ENCODE measurements at regions not wholly inside any gene's neighbourhood (a gene's known extent, or its start where the extent isn't known, plus 50 kb on each side); places are given as distances from the start of the nearest gene placed in this dataset.

DNA sequence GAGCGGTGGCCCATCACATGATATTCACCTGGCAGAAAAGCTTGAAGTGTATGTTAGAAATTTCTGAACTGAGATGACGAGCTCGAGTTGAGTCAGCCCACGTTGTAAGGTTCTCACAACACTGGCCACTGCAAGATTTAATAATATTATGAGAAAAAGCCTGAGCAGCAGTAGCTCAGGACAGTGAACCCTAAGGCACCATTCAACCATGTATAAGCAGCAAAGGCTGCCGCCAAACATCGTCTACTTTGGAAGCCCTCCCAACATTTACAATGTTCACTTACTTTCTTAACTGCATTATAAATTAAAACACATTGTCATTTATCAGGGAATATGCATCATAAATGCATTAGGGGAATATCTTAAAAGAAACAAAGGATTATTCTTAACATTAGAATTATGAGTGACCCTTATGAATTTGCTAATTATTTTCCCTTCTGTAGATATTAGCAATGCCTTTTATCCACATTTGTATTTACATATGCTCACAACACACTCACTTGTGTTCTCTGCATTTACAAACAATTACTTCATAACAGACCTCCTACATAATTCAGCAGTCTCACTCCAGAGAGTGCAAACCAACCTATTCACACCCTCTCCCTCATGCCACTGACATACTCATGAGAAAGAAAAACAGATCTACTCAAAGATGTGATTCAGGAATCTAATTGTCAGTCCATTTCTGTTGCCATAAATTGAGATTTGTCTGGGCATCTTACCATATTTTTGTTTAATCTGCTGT is 57.7 kb upstream of the CARD18 start:
- no peak for FAIRE-seq
- TF ChIP-seq, protein P1, sequence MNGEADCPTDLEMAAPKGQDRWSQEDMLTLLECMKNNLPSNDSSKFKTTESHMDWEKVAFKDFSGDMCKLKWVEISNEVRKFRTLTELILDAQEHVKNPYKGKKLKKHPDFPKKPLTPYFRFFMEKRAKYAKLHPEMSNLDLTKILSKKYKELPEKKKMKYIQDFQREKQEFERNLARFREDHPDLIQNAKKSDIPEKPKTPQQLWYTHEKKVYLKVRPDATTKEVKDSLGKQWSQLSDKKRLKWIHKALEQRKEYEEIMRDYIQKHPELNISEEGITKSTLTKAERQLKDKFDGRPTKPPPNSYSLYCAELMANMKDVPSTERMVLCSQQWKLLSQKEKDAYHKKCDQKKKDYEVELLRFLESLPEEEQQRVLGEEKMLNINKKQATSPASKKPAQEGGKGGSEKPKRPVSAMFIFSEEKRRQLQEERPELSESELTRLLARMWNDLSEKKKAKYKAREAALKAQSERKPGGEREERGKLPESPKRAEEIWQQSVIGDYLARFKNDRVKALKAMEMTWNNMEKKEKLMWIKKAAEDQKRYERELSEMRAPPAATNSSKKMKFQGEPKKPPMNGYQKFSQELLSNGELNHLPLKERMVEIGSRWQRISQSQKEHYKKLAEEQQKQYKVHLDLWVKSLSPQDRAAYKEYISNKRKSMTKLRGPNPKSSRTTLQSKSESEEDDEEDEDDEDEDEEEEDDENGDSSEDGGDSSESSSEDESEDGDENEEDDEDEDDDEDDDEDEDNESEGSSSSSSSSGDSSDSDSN (IDR thresholded peaks at IDR 0.05; ENCODE audit: borderline replicate concordance in 1 of 2, low read depth in 2 of 2, low read length in 2 of 2): no peak
- TF ChIP-seq CEBPG (CRISPR knock-in tag; IDR thresholded peaks at IDR 0.05) (no peak), CEBPG (tag; conservative IDR thresholded peaks at IDR 0.05 in 1 of 2, IDR thresholded peaks at IDR 0.05 in 1 of 2) (no peak), ZBTB1 (CRISPR knock-in tag; IDR thresholded peaks at IDR 0.05; ENCODE audit: borderline replicate concordance, low read depth) (no peak), ZBTB8A (IDR thresholded peaks at IDR 0.05; ENCODE audit: partially characterized antibody) (no peak), DNMT1 (IDR thresholded peaks at IDR 0.05) (no peak), GABPB1 (CRISPR knock-in tag; IDR thresholded peaks at IDR 0.05) (no peak), DPF2 (IDR thresholded peaks at IDR 0.05) (no peak), EGR1 (conservative IDR thresholded peaks at IDR 0.05) (no peak), HNRNPLL (IDR thresholded peaks at IDR 0.05; ENCODE audit: low read depth, low read length, poor library complexity, severe bottlenecking) (no peak), GABPA (tag; conservative IDR thresholded peaks at IDR 0.05; ENCODE audit: low read depth) (no peak), DDX20 (tag; IDR thresholded peaks at IDR 0.05; ENCODE audit: low read depth) (no peak)
- TF ChIP-seq, protein P2, sequence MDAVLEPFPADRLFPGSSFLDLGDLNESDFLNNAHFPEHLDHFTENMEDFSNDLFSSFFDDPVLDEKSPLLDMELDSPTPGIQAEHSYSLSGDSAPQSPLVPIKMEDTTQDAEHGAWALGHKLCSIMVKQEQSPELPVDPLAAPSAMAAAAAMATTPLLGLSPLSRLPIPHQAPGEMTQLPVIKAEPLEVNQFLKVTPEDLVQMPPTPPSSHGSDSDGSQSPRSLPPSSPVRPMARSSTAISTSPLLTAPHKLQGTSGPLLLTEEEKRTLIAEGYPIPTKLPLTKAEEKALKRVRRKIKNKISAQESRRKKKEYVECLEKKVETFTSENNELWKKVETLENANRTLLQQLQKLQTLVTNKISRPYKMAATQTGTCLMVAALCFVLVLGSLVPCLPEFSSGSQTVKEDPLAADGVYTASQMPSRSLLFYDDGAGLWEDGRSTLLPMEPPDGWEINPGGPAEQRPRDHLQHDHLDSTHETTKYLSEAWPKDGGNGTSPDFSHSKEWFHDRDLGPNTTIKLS (IDR thresholded peaks at IDR 0.05; ENCODE audit: borderline replicate concordance, low read depth): no peak
- TF ChIP-seq, protein P3, sequence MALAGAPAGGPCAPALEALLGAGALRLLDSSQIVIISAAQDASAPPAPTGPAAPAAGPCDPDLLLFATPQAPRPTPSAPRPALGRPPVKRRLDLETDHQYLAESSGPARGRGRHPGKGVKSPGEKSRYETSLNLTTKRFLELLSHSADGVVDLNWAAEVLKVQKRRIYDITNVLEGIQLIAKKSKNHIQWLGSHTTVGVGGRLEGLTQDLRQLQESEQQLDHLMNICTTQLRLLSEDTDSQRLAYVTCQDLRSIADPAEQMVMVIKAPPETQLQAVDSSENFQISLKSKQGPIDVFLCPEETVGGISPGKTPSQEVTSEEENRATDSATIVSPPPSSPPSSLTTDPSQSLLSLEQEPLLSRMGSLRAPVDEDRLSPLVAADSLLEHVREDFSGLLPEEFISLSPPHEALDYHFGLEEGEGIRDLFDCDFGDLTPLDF (CRISPR knock-in tag; IDR thresholded peaks at IDR 0.05): no peak
- TF ChIP-seq, protein P4, sequence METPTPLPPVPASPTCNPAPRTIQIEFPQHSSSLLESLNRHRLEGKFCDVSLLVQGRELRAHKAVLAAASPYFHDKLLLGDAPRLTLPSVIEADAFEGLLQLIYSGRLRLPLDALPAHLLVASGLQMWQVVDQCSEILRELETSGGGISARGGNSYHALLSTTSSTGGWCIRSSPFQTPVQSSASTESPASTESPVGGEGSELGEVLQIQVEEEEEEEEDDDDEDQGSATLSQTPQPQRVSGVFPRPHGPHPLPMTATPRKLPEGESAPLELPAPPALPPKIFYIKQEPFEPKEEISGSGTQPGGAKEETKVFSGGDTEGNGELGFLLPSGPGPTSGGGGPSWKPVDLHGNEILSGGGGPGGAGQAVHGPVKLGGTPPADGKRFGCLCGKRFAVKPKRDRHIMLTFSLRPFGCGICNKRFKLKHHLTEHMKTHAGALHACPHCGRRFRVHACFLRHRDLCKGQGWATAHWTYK (CRISPR knock-in tag; IDR thresholded peaks at IDR 0.05): no peak

More for the DNA sequence above, 57.7 kb upstream of the CARD18 start:
- Histone ChIP-seq H3K4me2 (ENCODE audit: insufficient read depth, low read length) (no peak overlapping the region), H3K36me3 (ENCODE audit: control insufficient read depth, insufficient read depth, low read length) (no peaks in the 10 kb centered on the region), H4K20me1 (replicated peaks; ENCODE audit: control insufficient read depth, insufficient read depth, low read length) (no peaks in the 10 kb centered on the region), H3K9me1 (ENCODE audit: control insufficient read depth, insufficient read depth, low read length) (no peaks in the 10 kb centered on the region), H3K9me3 (replicated peaks; ENCODE audit: control insufficient read depth, insufficient read depth, low read depth, low read length) (peaks cover 3% of the 10 kb centered on the region), H3K79me2 (ENCODE audit: control insufficient read depth, insufficient read depth, low read length) (no peaks in the 10 kb centered on the region), H3K27ac (ENCODE audit: extremely low read depth, low read depth, low read length) (no peak overlapping the region), H3K9ac (ENCODE audit: insufficient read depth in 1 of 2, low read depth in 2 of 2, low read length in 2 of 2) (no peak overlapping the region), H3K27me3 (ENCODE audit: control insufficient read depth in 2 of 2, insufficient read depth in 2 of 2, low read length in 2 of 2) (no peaks in the 10 kb centered on the region), H3K4me3 (no peak overlapping the region), H2AFZ (ENCODE audit: low read depth, low read length) (no peak overlapping the region), H3K4me1 (replicated peaks in 1 of 2; ENCODE audit: control insufficient read depth in 2 of 2, insufficient read depth in 2 of 2, low read length in 2 of 2) (no peaks in the 10 kb centered on the region)
- 0% methylated on average over 6 of the region's 6 CpGs for WGBS (ENCODE audit: insufficient coverage, low coverage, missing lambda C conversion rate)
- intact Hi-C loops (cut with micrococcal nuclease): no loop called here
- POLR2A ChIA-PET: no interaction called here
- BruUV-seq (replicated peaks): no TSS peak
- CTCF ChIA-PET (ENCODE audit: low intra/inter-chr PET ratio): no interaction called here
- in situ Hi-C loops (cut with MboI): no loop called here
- ATAC-seq: no peak
- DNase-seq (ENCODE audit: extremely low read depth in 1 of 4, low spot score in 3 of 4): no peak
